Gastrocnemius medialis (tissue), 4 donors: ENCODE measurements at regions not wholly inside any gene's neighbourhood (a gene's known extent, or its start where the extent isn't known, plus 50 kb on each side); places are given as distances from the start of the nearest gene placed in this dataset.

ENCODE experiments used
- CTCF ChIP-seq, 5 experiments: fragments of 450-650 bp in 3 of 5; fragments of 200-600 bp in 2 of 5; sonication (generic) in 2 of 5; IDR thresholded peaks in 4 of 5; conservative IDR thresholded peaks in 1 of 5; 1 replicate in 4 of 5; 2 replicates in 1 of 5; pipeline ENCODE4 v1.5.1; 2016 to 2019; ENCODE audit warnings: antibody characterized with exemption in 5 of 5, mild to moderate bottlenecking in 3 of 5, moderate library complexity in 3 of 5
- POLR2A ChIP-seq, 2 donors: fragments of 450-650 bp; IDR thresholded peaks; one replicate each; pipeline ENCODE4 v1.6.1; 2017; ENCODE audit warnings: antibody characterized with exemption in 2 of 2, mild to moderate bottlenecking in 2 of 2, moderate library complexity in 2 of 2

DNA sequence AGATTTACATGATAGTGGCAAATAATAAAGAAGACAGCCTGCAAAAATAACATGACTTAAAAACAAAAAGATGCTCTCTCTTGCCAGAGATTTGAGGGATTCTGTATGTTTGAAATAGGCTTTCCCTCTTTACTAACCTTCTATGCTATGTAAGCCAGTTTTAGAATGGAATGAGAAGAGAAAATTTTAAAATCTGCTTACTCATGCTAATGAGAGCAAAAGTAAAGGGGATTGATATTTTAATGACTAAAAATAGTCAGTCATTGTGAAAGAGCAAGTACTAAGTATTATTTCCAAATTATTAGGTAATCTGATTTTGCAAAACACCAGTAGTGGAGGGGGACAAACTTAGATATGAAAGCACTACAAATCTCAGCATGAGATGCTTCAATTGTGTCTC, 563.3 kb upstream of the ADGRB3 start:
- no peak for TF ChIP-seq CTCF (IDR thresholded peaks at IDR 0.05 in 4 of 5, conservative IDR thresholded peaks at IDR 0.05 in 1 of 5)
- no peak for TF ChIP-seq POLR2A (IDR thresholded peaks at IDR 0.05)
